ENCODE measurements at regions not wholly inside any gene's neighbourhood (a gene's known extent, or its start where the extent isn't known, plus 50 kb on each side); places are given as distances from the start of the nearest gene placed in this dataset.

- TF ChIP-seq CTCF (IDR thresholded peaks at IDR 0.05; ENCODE audit: control extremely low read depth in 1 of 3, insufficient read depth in 1 of 3, low read depth in 1 of 3, low read length in 3 of 3), result no peak
- TF ChIP-seq POLR2AphosphoS5 (IDR thresholded peaks at IDR 0.05; ENCODE audit: low read depth, low read length), result no peak
Observed at GRCh38 chr13:60754211-60755090, 357.4 kb downstream of the TDRD3 start (continued).
